AG09309 (cell line): ENCODE measurements at regions not wholly inside any gene's neighbourhood (a gene's known extent, or its start where the extent isn't known, plus 50 kb on each side); places are given as distances from the start of the nearest gene placed in this dataset.

Source experiments
- DNase-seq: peaks from one replicate; pipeline ENCODE4 v3.0.0-alpha.2; 2010; ENCODE audit warnings: low read depth
- H3K4me3 ChIP-seq: 2 replicates; pipeline ENCODE4 v1.5.1; 2011; ENCODE audit warnings: mild to moderate bottlenecking, low read depth, low read length, moderate library complexity; ENCODE audit not compliant: control insufficient read depth
- TF ChIP-seq, protein P1 (sequence below): IDR thresholded peaks from 2 replicates; pipeline ENCODE4 v1.5.1; 2011; ENCODE audit warnings: mild to moderate bottlenecking, low read depth, low read length, inconsistent platforms; ENCODE audit not compliant: insufficient read depth, control insufficient read depth; ENCODE audit errors: missing control alignments

- no peak for DNase-seq
- TF ChIP-seq, protein P1, sequence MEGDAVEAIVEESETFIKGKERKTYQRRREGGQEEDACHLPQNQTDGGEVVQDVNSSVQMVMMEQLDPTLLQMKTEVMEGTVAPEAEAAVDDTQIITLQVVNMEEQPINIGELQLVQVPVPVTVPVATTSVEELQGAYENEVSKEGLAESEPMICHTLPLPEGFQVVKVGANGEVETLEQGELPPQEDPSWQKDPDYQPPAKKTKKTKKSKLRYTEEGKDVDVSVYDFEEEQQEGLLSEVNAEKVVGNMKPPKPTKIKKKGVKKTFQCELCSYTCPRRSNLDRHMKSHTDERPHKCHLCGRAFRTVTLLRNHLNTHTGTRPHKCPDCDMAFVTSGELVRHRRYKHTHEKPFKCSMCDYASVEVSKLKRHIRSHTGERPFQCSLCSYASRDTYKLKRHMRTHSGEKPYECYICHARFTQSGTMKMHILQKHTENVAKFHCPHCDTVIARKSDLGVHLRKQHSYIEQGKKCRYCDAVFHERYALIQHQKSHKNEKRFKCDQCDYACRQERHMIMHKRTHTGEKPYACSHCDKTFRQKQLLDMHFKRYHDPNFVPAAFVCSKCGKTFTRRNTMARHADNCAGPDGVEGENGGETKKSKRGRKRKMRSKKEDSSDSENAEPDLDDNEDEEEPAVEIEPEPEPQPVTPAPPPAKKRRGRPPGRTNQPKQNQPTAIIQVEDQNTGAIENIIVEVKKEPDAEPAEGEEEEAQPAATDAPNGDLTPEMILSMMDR = no peak
- no peak overlapping the region for H3K4me3 ChIP-seq
These were observed 99.3 kb upstream of the SLC24A5 start for GRCh38 chr15:48021336-48022086.

DNA sequence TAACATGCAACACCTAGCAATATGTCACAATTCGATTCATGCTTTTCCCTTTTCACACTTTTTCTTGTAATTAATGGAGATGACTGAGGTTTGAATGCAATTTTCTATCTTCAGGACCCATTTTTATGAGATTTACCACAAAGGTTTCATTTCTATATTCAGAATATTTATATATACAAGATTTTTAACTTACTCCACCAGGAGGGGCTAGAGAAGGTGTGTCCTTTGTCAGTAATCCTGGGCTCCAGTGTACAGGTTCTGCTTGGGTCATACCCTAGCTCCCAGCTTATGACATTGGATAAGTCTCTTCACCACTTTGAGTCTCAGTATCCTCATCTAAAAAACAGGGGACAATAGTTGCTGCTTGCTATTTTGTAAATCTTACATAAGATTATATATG lies 95.7 kb upstream of the SLC24A5 start:
- DNase-seq = no peak
- TF ChIP-seq, protein P1 = no peak
- no peak overlapping the region for H3K4me3 ChIP-seq

GRCh38 chr15:48028712-48029111 lies 92.1 kb upstream of the SLC24A5 start:
- no peak overlapping the region for H3K4me3 ChIP-seq
- TF ChIP-seq, protein P1 = no peak
- no peak for DNase-seq

- no peak overlapping the region for H3K4me3 ChIP-seq
- TF ChIP-seq, protein P1 = no peak
- no peak for DNase-seq
These were observed 91.1 kb upstream of the SLC24A5 start for GRCh38 chr15:48029642-48030041.

- TF ChIP-seq, protein P1 = no peak
- DNase-seq = no peak
- no peak overlapping the region for H3K4me3 ChIP-seq
These were observed 89.3 kb upstream of the SLC24A5 start for GRCh38 chr15:48031466-48031865.

- H3K4me3 ChIP-seq = no peak overlapping the region
- DNase-seq = no peak
- TF ChIP-seq, protein P1 = no peak
These were observed 88.8 kb upstream of the SLC24A5 start for GRCh38 chr15:48031973-48032372.
